ENCODE measurements at regions not wholly inside any gene's neighbourhood (a gene's known extent, or its start where the extent isn't known, plus 50 kb on each side); places are given as distances from the start of the nearest gene placed in this dataset.
A peak's percentile ranks its signal among the peaks of the same experiment; 100 is the strongest.

GRCh38 chr5:41648996-41649395 lies 138.6 kb upstream of the PLCXD3 start:
- peaks cover 5% of the 10 kb centered on the region for H3K4me1 ChIP-seq (ENCODE audit: control insufficient read depth, insufficient read depth, low read length)
- no peak overlapping the region for H4K91ac ChIP-seq (ENCODE audit: insufficient read depth, low read depth, low read length)
- ChIA-PET CTCF (interaction anchor here (0.6 to 1.2 kb wide), 3 partner anchors 8 to 102 kb away, joined by 3 read pairs; no protein-coding TSS in a partner anchor), POLR2A (ENCODE audit: unreplicated experiment) (no interaction called here)
- H3K56ac ChIP-seq (ENCODE audit: extremely low read depth, insufficient read depth, low read length) = no peak overlapping the region
- no peak for ATAC-seq (ENCODE audit: low read depth)
- H3K36me3 ChIP-seq (ENCODE audit: control insufficient read depth, insufficient read depth, low read length) = no peaks in the 10 kb centered on the region
- no peak overlapping the region for H3K4me3 ChIP-seq (ENCODE audit: insufficient read depth, low read depth, low read length)
- no peak overlapping the region for H2BK20ac ChIP-seq (ENCODE audit: low read depth, low read length)
- H2AK9ac ChIP-seq (replicated peaks; ENCODE audit: low read depth, low read length, poor library complexity) = no peak overlapping the region
- H3K27me3 ChIP-seq (ENCODE audit: control insufficient read depth, insufficient read depth, low read length) = no peaks in the 10 kb centered on the region
- no peak overlapping the region for H3K27ac ChIP-seq (ENCODE audit: insufficient read depth, low read length)
- no peaks in the 10 kb centered on the region for H3K9me1 ChIP-seq (ENCODE audit: insufficient read depth, low read length)
- H3K9ac ChIP-seq (ENCODE audit: low read depth, low read length) = no peak overlapping the region
- no peak overlapping the region for H3K4me2 ChIP-seq (ENCODE audit: low read depth, low read length)
- dilution Hi-C loops (cut with HindIII; ENCODE audit: low sequenced_read_pairs, unreplicated experiment) (no loop called here), intact Hi-C loops (cut with micrococcal nuclease) (no loop called here), in situ Hi-C loops (cut with MboI; ENCODE audit: low sequenced_read_pairs) (loop anchor here (25.0 kb wide), 1 partner anchor 737 kb away; the partner anchor contains the start of gene C7)
- no peak overlapping the region for H2AK5ac ChIP-seq (ENCODE audit: low read depth, low read length)
- H3K79me1 ChIP-seq (ENCODE audit: low read depth in 1 of 2, low read length in 2 of 2) = no peaks in the 10 kb centered on the region
- DNase-seq = peak; percentile 3
- H3K4ac ChIP-seq (ENCODE audit: low read depth, low read length) = no peak overlapping the region
- no peaks in the 10 kb centered on the region for H3K9me3 ChIP-seq (ENCODE audit: control insufficient read depth, insufficient read depth, low read length)
- no peak overlapping the region for H3K14ac ChIP-seq (replicated peaks; ENCODE audit: low read depth, low read length)
- H2BK15ac ChIP-seq (ENCODE audit: low read depth, low read length) = no peak overlapping the region
- no peak overlapping the region for H2BK5ac ChIP-seq (ENCODE audit: low read depth, low read length, poor library complexity, severe bottlenecking)
- no peak overlapping the region for H3K23ac ChIP-seq (ENCODE audit: low read depth, low read length)
- H4K20me1 ChIP-seq (ENCODE audit: insufficient read depth, low read length) = no peaks in the 10 kb centered on the region
- 49% methylated on average over 2 of the region's 2 CpGs; no CpG with 5 or more reads in 1 of the 2 experiments for WGBS, 2 experiments (ENCODE audit: extremely low coverage in 2 of 2, insufficient read length in 1 of 2)
- H2BK120ac ChIP-seq (ENCODE audit: low read depth, low read length) = no peak overlapping the region; the same call in 1 of the 2 replicates
- no peak overlapping the region for H4K8ac ChIP-seq (ENCODE audit: low read depth in 2 of 2, low read length in 2 of 2)
- no TSS peak for BruUV-seq (replicated peaks)
- no peak overlapping the region for H3K18ac ChIP-seq (ENCODE audit: low read depth, low read length)
- TF ChIP-seq SMC3 (IDR thresholded peaks at IDR 0.05; ENCODE audit: low read depth, low read length) (no peak), RFX5 (IDR thresholded peaks at IDR 0.05; ENCODE audit: low read depth, low read length) (no peak), CEBPB (IDR thresholded peaks at IDR 0.05; ENCODE audit: low read depth, low read length) (no peak), MAFK (IDR thresholded peaks at IDR 0.05; ENCODE audit: low read depth, low read length) (no peak), CHD1 (IDR thresholded peaks at IDR 0.05; ENCODE audit: low read depth, low read length) (no peak), RCOR1 (IDR thresholded peaks at IDR 0.05; ENCODE audit: insufficient replicate concordance, low read length) (no peak), NFE2L2 (IDR thresholded peaks at IDR 0.05; ENCODE audit: low read depth, low read length) (no peak), MXI1 (IDR thresholded peaks at IDR 0.05; ENCODE audit: borderline replicate concordance, low read depth, low read length) (no peak), FOS (IDR thresholded peaks at IDR 0.05; ENCODE audit: low read depth, low read length) (no peak)
- TF ChIP-seq, protein P1, sequence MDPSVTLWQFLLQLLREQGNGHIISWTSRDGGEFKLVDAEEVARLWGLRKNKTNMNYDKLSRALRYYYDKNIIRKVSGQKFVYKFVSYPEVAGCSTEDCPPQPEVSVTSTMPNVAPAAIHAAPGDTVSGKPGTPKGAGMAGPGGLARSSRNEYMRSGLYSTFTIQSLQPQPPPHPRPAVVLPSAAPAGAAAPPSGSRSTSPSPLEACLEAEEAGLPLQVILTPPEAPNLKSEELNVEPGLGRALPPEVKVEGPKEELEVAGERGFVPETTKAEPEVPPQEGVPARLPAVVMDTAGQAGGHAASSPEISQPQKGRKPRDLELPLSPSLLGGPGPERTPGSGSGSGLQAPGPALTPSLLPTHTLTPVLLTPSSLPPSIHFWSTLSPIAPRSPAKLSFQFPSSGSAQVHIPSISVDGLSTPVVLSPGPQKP (IDR thresholded peaks at IDR 0.05; ENCODE audit: borderline replicate concordance, low read depth, low read length) = no peak
- no peak overlapping the region for H4K5ac ChIP-seq (ENCODE audit: low read depth, low read length)
- no peak overlapping the region for H2AFZ ChIP-seq (replicated peaks; ENCODE audit: low read length, poor library complexity)
